ENCODE measurements at regions not wholly inside any gene's neighbourhood (a gene's known extent, or its start where the extent isn't known, plus 50 kb on each side); places are given as distances from the start of the nearest gene placed in this dataset.

GRCh38 chr11:123247813-123248379 is 52.8 kb upstream of the CLMP start:
- WGBS, 2 donors (ENCODE audit: extremely low coverage in 2 of 2, insufficient read length in 2 of 2, insufficient replicate concordance in 1 of 2): no CpG with 5 or more reads among the region's 6 CpGs

GRCh38 chr11:123247496-123247799 is 52.4 kb upstream of the CLMP start:
- Histone ChIP-seq H4K8ac (ENCODE audit: low read depth, low read length) (no peak overlapping the region), H3K27ac (replicated peaks; ENCODE audit: low read length) (no peak overlapping the region), H3K4ac (ENCODE audit: low read length) (no peak overlapping the region), H2BK15ac (ENCODE audit: low read length) (no peak overlapping the region), H2AFZ (ENCODE audit: low read length) (peak overlapping the region; percentile 47), H2AK5ac (ENCODE audit: low read depth, low read length) (no peak overlapping the region), H2BK120ac (ENCODE audit: low read depth, low read length) (no peak overlapping the region), H2BK5ac (ENCODE audit: low read length) (no peak overlapping the region), H3K4me3 (ENCODE audit: low read length in 2 of 2) (no peak overlapping the region), H3K4me1 (ENCODE audit: control insufficient read depth in 2 of 2, insufficient read depth in 1 of 2, low read depth in 1 of 2, low read length in 2 of 2) (peaks cover 6 to 7% of the 10 kb centered on the region in 2 donors), H3K23ac (ENCODE audit: low read depth, low read length, poor library complexity) (no peak overlapping the region), H3K79me1 (ENCODE audit: low read depth, low read length) (no peaks in the 10 kb centered on the region), H2BK12ac (ENCODE audit: low read length) (no peak overlapping the region), H3K9me3 (replicated peaks in 1 of 2; ENCODE audit: control insufficient read depth in 2 of 2, insufficient read depth in 1 of 2, low read depth in 1 of 2, low read length in 2 of 2) (no peaks in the 10 kb centered on the region), H4K91ac (ENCODE audit: low read depth, low read length, poor library complexity) (no peak overlapping the region), H3K18ac (ENCODE audit: low read length) (no peak overlapping the region), H3K9ac (ENCODE audit: low read depth, low read length, poor library complexity) (no peak overlapping the region), H3K4me2 (ENCODE audit: insufficient read depth, low read length, poor library complexity, severe bottlenecking) (no peak overlapping the region), H3K27me3 (ENCODE audit: control insufficient read depth in 3 of 3, insufficient read depth in 3 of 3, low read depth in 1 of 3, low read length in 3 of 3) (no peaks in the 10 kb centered on the region), H3K36me3 (replicated peaks in 1 of 2; ENCODE audit: control insufficient read depth in 2 of 2, insufficient read depth in 2 of 2, low read length in 2 of 2) (no peaks in the 10 kb centered on the region), H3K14ac (ENCODE audit: low read length) (no peak overlapping the region)
- no peak for DNase-seq (ENCODE audit: low spot score)
- WGBS, 2 donors (ENCODE audit: extremely low coverage in 2 of 2, insufficient read length in 2 of 2, insufficient replicate concordance in 1 of 2): no CpG with 5 or more reads among the region's 3 CpGs

More at GRCh38 chr11:123247813-123248379, 52.8 kb upstream of the CLMP start:
- no peak overlapping the region for H2BK5ac ChIP-seq (ENCODE audit: low read length)
- H2AFZ ChIP-seq (ENCODE audit: low read length): no peak overlapping the region
- no peak overlapping the region for H3K4ac ChIP-seq (ENCODE audit: low read length)
- no peak overlapping the region for H2BK15ac ChIP-seq (ENCODE audit: low read length)
- H4K8ac ChIP-seq (ENCODE audit: low read depth, low read length): no peak overlapping the region
- no peak overlapping the region for H3K14ac ChIP-seq (ENCODE audit: low read length)
- H3K4me3 ChIP-seq (ENCODE audit: low read length in 2 of 2): no peak overlapping the region
- H4K91ac ChIP-seq (ENCODE audit: low read depth, low read length, poor library complexity): no peak overlapping the region
- no peak overlapping the region for H3K27ac ChIP-seq (replicated peaks; ENCODE audit: low read length)
- H3K36me3 ChIP-seq (replicated peaks in 1 of 2; ENCODE audit: control insufficient read depth in 2 of 2, insufficient read depth in 2 of 2, low read length in 2 of 2): no peaks in the 10 kb centered on the region
- no peak overlapping the region for H3K18ac ChIP-seq (ENCODE audit: low read length)
- H3K79me1 ChIP-seq (ENCODE audit: low read depth, low read length): no peaks in the 10 kb centered on the region
- H3K23ac ChIP-seq (ENCODE audit: low read depth, low read length, poor library complexity): no peak overlapping the region
- no peak overlapping the region for H3K4me2 ChIP-seq (ENCODE audit: insufficient read depth, low read length, poor library complexity, severe bottlenecking)
- no peak overlapping the region for H2BK120ac ChIP-seq (ENCODE audit: low read depth, low read length)
- peaks cover 6 to 7% of the 10 kb centered on the region in 2 donors for H3K4me1 ChIP-seq (ENCODE audit: control insufficient read depth in 2 of 2, insufficient read depth in 1 of 2, low read depth in 1 of 2, low read length in 2 of 2)
- no peak overlapping the region for H2BK12ac ChIP-seq (ENCODE audit: low read length)
- no peak for DNase-seq (ENCODE audit: low spot score)
- H3K27me3 ChIP-seq (ENCODE audit: control insufficient read depth in 3 of 3, insufficient read depth in 3 of 3, low read depth in 1 of 3, low read length in 3 of 3): no peaks in the 10 kb centered on the region
- no peaks in the 10 kb centered on the region for H3K9me3 ChIP-seq (replicated peaks in 1 of 2; ENCODE audit: control insufficient read depth in 2 of 2, insufficient read depth in 1 of 2, low read depth in 1 of 2, low read length in 2 of 2)
- H2AK5ac ChIP-seq (ENCODE audit: low read depth, low read length): no peak overlapping the region
- H3K9ac ChIP-seq (ENCODE audit: low read depth, low read length, poor library complexity): no peak overlapping the region

- Histone ChIP-seq H2AFZ (ENCODE audit: low read length) (peak overlapping the region; percentile 47), H3K9me3 (replicated peaks in 1 of 2; ENCODE audit: control insufficient read depth in 2 of 2, insufficient read depth in 1 of 2, low read depth in 1 of 2, low read length in 2 of 2) (no peaks in the 10 kb centered on the region), H3K23ac (ENCODE audit: low read depth, low read length, poor library complexity) (no peak overlapping the region), H2BK15ac (ENCODE audit: low read length) (no peak overlapping the region), H2BK12ac (ENCODE audit: low read length) (no peak overlapping the region), H2BK120ac (ENCODE audit: low read depth, low read length) (no peak overlapping the region), H3K79me1 (ENCODE audit: low read depth, low read length) (no peaks in the 10 kb centered on the region), H4K8ac (ENCODE audit: low read depth, low read length) (no peak overlapping the region), H3K27ac (replicated peaks; ENCODE audit: low read length) (no peak overlapping the region), H3K36me3 (replicated peaks in 1 of 2; ENCODE audit: control insufficient read depth in 2 of 2, insufficient read depth in 2 of 2, low read length in 2 of 2) (no peaks in the 10 kb centered on the region), H2AK5ac (ENCODE audit: low read depth, low read length) (no peak overlapping the region), H3K4me2 (ENCODE audit: insufficient read depth, low read length, poor library complexity, severe bottlenecking) (no peak overlapping the region), H3K4me3 (ENCODE audit: low read length in 2 of 2) (no peak overlapping the region), H3K18ac (ENCODE audit: low read length) (no peak overlapping the region), H3K4ac (ENCODE audit: low read length) (no peak overlapping the region), H4K91ac (ENCODE audit: low read depth, low read length, poor library complexity) (no peak overlapping the region), H3K4me1 (ENCODE audit: control insufficient read depth in 2 of 2, insufficient read depth in 1 of 2, low read depth in 1 of 2, low read length in 2 of 2) (peaks cover 6 to 7% of the 10 kb centered on the region in 2 donors), H3K9ac (ENCODE audit: low read depth, low read length, poor library complexity) (no peak overlapping the region), H2BK5ac (ENCODE audit: low read length) (no peak overlapping the region), H3K27me3 (ENCODE audit: control insufficient read depth in 3 of 3, insufficient read depth in 3 of 3, low read depth in 1 of 3, low read length in 3 of 3) (no peaks in the 10 kb centered on the region), H3K14ac (ENCODE audit: low read length) (no peak overlapping the region)
- DNase-seq (ENCODE audit: low spot score): peak; percentile 80
- WGBS, 2 donors (ENCODE audit: extremely low coverage in 2 of 2, insufficient read length in 2 of 2, insufficient replicate concordance in 1 of 2): no CpG with 5 or more reads among the region's 13 CpGs
Observed at GRCh38 chr11:123246749-123247495, 51.9 kb upstream of the CLMP start.

- H2BK120ac ChIP-seq (ENCODE audit: low read depth, low read length): no peak overlapping the region
- no peak overlapping the region for H4K8ac ChIP-seq (ENCODE audit: low read depth, low read length)
- no peak overlapping the region for H3K14ac ChIP-seq (ENCODE audit: low read length)
- no peaks in the 10 kb centered on the region for H3K79me1 ChIP-seq (ENCODE audit: low read depth, low read length)
- no peak for DNase-seq (ENCODE audit: low spot score)
- H2BK15ac ChIP-seq (ENCODE audit: low read length): no peak overlapping the region
- peaks cover 0 to 3% (median 0%) of the 10 kb centered on the region in 3 experiments for H3K27me3 ChIP-seq (ENCODE audit: control insufficient read depth in 3 of 3, insufficient read depth in 3 of 3, low read depth in 1 of 3, low read length in 3 of 3)
- no peak overlapping the region for H3K27ac ChIP-seq (replicated peaks; ENCODE audit: low read length)
- H2AK5ac ChIP-seq (ENCODE audit: low read depth, low read length): no peak overlapping the region
- H3K4me2 ChIP-seq (ENCODE audit: insufficient read depth, low read length, poor library complexity, severe bottlenecking): no peak overlapping the region
- H2BK5ac ChIP-seq (ENCODE audit: low read length): no peak overlapping the region
- H3K9ac ChIP-seq (ENCODE audit: low read depth, low read length, poor library complexity): no peak overlapping the region
- H2BK12ac ChIP-seq (ENCODE audit: low read length): no peak overlapping the region
- no peak overlapping the region for H4K91ac ChIP-seq (ENCODE audit: low read depth, low read length, poor library complexity)
- H3K23ac ChIP-seq (ENCODE audit: low read depth, low read length, poor library complexity): no peak overlapping the region
- H3K9me3 ChIP-seq (replicated peaks in 1 of 2; ENCODE audit: control insufficient read depth in 2 of 2, insufficient read depth in 1 of 2, low read depth in 1 of 2, low read length in 2 of 2): no peaks in the 10 kb centered on the region
- H3K4me3 ChIP-seq (ENCODE audit: low read length in 2 of 2): no peak overlapping the region
- no peak overlapping the region for H3K4ac ChIP-seq (ENCODE audit: low read length)
- H3K18ac ChIP-seq (ENCODE audit: low read length): no peak overlapping the region
- no peak overlapping the region for H2AFZ ChIP-seq (ENCODE audit: low read length)
- peaks cover 3 to 7% of the 10 kb centered on the region in 2 donors for H3K4me1 ChIP-seq (ENCODE audit: control insufficient read depth in 2 of 2, insufficient read depth in 1 of 2, low read depth in 1 of 2, low read length in 2 of 2)
- WGBS, 2 donors (ENCODE audit: extremely low coverage in 2 of 2, insufficient read length in 2 of 2, insufficient replicate concordance in 1 of 2): no CpG with 5 or more reads among the region's 6 CpGs
- no peaks in the 10 kb centered on the region for H3K36me3 ChIP-seq (replicated peaks in 1 of 2; ENCODE audit: control insufficient read depth in 2 of 2, insufficient read depth in 2 of 2, low read length in 2 of 2)
Observed at GRCh38 chr11:123245567-123245966, 50.5 kb upstream of the CLMP start.

All from neuronal stem cell (in vitro differentiated cells).